ENCODE measurements at regions not wholly inside any gene's neighbourhood (a gene's known extent, or its start where the extent isn't known, plus 50 kb on each side); places are given as distances from the start of the nearest gene placed in this dataset.

DNA sequence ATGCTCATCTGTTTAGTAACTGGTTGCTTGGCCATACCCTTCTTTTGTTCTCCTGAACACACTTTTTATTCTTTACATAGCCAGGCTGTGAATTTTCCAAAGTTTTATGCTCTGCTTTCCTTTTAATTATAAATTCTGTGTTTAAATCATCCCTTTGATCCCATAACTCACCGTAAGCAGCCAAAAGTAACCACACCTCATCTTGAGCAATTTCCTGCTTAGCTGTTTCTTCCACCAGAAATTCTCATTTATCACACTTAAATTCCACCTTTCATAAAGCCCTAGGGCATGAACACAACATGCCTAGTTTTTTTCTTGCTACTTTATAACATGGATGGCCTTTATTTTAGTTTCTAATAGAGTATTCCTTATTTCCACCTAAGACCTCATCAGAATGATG lies 510.7 kb downstream of the C12orf50 start:
- Histone ChIP-seq H3K27ac (ENCODE audit: extremely low read depth, low read depth, low read length) (no peak overlapping the region), H3K4me1 (ENCODE audit: control insufficient read depth, insufficient read depth, low read length) (no peaks in the 10 kb centered on the region), H3K9me3 (ENCODE audit: control insufficient read depth, insufficient read depth, low read depth, low read length) (no peaks in the 10 kb centered on the region), H3K36me3 (ENCODE audit: control insufficient read depth in 2 of 2, insufficient read depth in 1 of 2, low read length in 2 of 2) (no peaks in the 10 kb centered on the region), H3K4me3 (ENCODE audit: low read depth, low read length) (no peak overlapping the region)
- TF ChIP-seq ZNF37A (tag by site-specific recombination; IDR thresholded peaks at IDR 0.05) (no peak), ZNF747 (tag by site-specific recombination; IDR thresholded peaks at IDR 0.05) (no peak), ZNF670 (tag by site-specific recombination; IDR thresholded peaks at IDR 0.05; ENCODE audit: low read depth) (no peak), ZNF174 (tag by site-specific recombination; IDR thresholded peaks at IDR 0.05) (no peak), SP2 (tag by site-specific recombination; IDR thresholded peaks at IDR 0.05) (no peak), ZNF214 (tag by site-specific recombination; IDR thresholded peaks at IDR 0.05; ENCODE audit: borderline replicate concordance) (no peak), ZNF354C (tag by site-specific recombination; IDR thresholded peaks at IDR 0.05; ENCODE audit: borderline replicate concordance, low read depth) (no peak), IKZF3 (tag by site-specific recombination; IDR thresholded peaks at IDR 0.05) (no peak), ZNF600 (tag by site-specific recombination; IDR thresholded peaks at IDR 0.05) (no peak), ZNF223 (tag by site-specific recombination; IDR thresholded peaks at IDR 0.05) (no peak), ZNF704 (tag by site-specific recombination; IDR thresholded peaks at IDR 0.05) (no peak), CTCF (tag by site-specific recombination; IDR thresholded peaks at IDR 0.05) (no peak), GFI1B (tag by site-specific recombination; IDR thresholded peaks at IDR 0.05) (no peak), ZNF394 (tag by site-specific recombination; IDR thresholded peaks at IDR 0.05; ENCODE audit: borderline replicate concordance) (no peak)
- ChIA-PET POLR2A (no interaction called here), CTCF (interaction anchor here (0.7 to 1.1 kb wide), 2 partner anchors 20 to 173 kb away, joined by 3 read pairs; no protein-coding TSS in a partner anchor)

DNA sequence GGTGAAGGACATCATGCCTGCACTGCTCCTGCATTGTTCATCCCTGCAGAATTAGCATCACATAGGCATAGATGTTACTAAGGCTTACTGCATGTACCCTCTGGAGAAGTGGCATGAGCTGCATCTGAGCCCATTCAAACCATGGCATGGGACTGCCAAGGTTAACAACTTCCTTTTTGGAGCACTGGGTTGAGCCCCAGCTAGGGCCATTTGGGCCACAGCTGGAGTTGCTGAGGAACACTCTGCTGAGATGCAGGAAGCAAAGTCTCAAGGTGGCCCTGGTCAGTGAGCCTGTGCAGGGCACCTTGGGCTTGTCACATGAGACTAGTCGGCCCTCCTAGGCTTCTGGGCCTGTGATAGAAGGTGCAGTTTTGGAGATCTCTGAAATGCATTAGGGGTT lies 511.2 kb downstream of the C12orf50 start:
- Histone ChIP-seq H3K9me3 (ENCODE audit: control insufficient read depth, insufficient read depth, low read depth, low read length) (no peaks in the 10 kb centered on the region), H3K36me3 (ENCODE audit: control insufficient read depth in 2 of 2, insufficient read depth in 1 of 2, low read length in 2 of 2) (no peaks in the 10 kb centered on the region), H3K4me1 (ENCODE audit: control insufficient read depth, insufficient read depth, low read length) (no peaks in the 10 kb centered on the region), H3K4me3 (ENCODE audit: low read depth, low read length) (no peak overlapping the region), H3K27ac (ENCODE audit: extremely low read depth, low read depth, low read length) (no peak overlapping the region)
- ChIA-PET CTCF (no interaction called here), POLR2A (no interaction called here)
- TF ChIP-seq ATF2 (tag by site-specific recombination; IDR thresholded peaks at IDR 0.05; ENCODE audit: low read depth) (no peak), SCRT1 (tag by site-specific recombination; IDR thresholded peaks at IDR 0.05; ENCODE audit: borderline replicate concordance) (no peak), ZBTB11 (tag by site-specific recombination; conservative IDR thresholded peaks at IDR 0.05; ENCODE audit: low read depth) (no peak), ZNF223 (tag by site-specific recombination; IDR thresholded peaks at IDR 0.05) (no peak), ZNF26 (tag by site-specific recombination; IDR thresholded peaks at IDR 0.05) (no peak), ZNF654 (tag by site-specific recombination; IDR thresholded peaks at IDR 0.05; ENCODE audit: low read depth) (no peak), ZEB2 (tag by site-specific recombination; IDR thresholded peaks at IDR 0.05) (no peak), ZNF561 (tag by site-specific recombination; IDR thresholded peaks at IDR 0.05; ENCODE audit: borderline replicate concordance) (no peak), ZNF544 (tag by site-specific recombination; IDR thresholded peaks at IDR 0.05) (no peak), ZBTB1 (tag by site-specific recombination; IDR thresholded peaks at IDR 0.05) (no peak), ZNF394 (tag by site-specific recombination; IDR thresholded peaks at IDR 0.05; ENCODE audit: borderline replicate concordance) (no peak), ZFHX2 (tag by site-specific recombination; conservative IDR thresholded peaks at IDR 0.05) (no peak), ZBTB17 (tag by site-specific recombination; IDR thresholded peaks at IDR 0.05) (no peak), ZNF37A (tag by site-specific recombination; IDR thresholded peaks at IDR 0.05) (no peak), WT1 (tag by site-specific recombination; IDR thresholded peaks at IDR 0.05) (no peak)
